NCI-H2107 treated with DMSO at 0.1 percent for 48 hours (cell line): ENCODE measurements at regions not wholly inside any gene's neighbourhood (a gene's known extent, or its start where the extent isn't known, plus 50 kb on each side); places are given as distances from the start of the nearest gene placed in this dataset.

Experiments
- DNase-seq: peaks from one replicate; lab custom pipeline; 2025; ENCODE audit not compliant: unreplicated experiment; lab: John Stamatoyannopoulos, UW

GRCh38 chr11:19377881-19378280 lies 137.1 kb upstream of the E2F8 start:
- DNase-seq = no peak

DNA sequence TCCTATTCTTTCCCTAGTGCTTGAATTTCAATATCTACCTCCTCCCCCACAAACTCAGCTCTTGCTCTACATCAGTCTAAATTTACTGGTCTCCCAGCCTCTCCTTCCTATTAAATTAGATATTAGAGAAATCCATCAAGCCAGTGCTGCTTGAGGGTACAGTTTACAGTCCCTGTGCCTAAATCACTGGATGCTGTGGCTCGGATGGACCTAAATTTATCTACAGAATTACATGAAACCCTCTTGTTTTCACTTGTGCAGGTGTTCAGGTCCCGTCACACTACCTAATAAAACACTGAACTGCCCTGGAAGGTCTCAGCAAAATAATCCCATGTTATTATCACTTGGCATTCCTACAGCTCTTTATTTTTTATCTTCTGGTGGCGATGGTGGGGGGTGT lies 134.7 kb upstream of the E2F8 start:
- DNase-seq = no peak

DNA sequence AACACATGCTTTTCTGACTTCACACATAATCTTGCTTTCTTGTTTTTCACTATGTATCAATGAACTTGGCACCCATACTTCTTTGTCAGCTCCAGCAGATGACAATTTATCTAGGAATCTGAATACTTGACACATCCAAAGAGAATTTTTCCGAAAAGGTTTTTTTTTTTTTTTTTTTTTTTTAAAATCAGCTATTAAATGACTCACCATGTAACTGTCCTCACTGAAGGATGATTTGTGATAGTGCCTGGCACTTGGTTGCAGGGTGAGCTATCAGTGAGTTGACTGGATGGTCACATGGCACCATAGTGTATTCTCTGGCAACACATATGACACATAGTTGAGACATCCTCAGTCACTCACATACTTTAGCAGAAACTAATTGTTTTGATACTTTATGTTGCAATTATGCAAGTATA lies 133.4 kb upstream of the E2F8 start:
- no peak for DNase-seq

GRCh38 chr11:19372381-19372780 lies 131.6 kb upstream of the E2F8 start:
- no peak for DNase-seq

DNA sequence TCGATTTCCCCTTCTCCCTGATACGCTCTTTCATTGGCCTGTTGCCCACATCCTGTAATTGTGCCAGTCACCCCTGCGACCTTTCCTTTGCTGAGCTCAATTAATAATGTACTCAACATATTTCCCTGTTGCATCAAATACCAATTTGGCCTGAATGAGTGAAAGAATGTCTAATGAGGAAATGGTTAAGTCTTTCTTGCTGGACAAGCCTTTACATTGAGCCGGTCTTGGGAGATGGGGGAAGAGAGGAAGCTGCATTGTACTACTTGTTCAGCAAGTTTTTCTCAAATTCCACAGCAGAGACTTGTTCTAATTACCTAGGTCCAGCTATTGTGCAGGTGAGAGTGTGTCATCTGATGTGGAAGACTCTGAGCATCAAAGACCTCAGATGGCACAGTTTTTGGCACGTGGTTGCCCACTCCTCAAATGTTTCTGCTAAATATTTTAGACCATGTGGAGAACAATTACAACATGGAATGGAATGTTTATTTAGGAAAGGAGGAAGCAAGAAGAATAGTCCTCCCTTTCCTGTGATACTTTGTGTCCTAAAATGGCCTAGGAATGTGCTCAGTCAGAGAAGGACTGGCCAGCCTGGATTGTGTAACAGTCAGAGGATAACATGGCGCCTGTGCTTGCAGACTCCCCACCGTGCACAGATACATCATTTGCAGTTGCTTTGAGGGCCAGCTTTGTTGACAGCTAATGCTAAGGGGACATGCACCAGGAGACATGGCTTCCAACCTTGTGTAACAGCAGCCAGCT lies 129.5 kb upstream of the E2F8 start:
- no peak for DNase-seq

GRCh38 chr11:19368726-19369375 lies 128.1 kb upstream of the E2F8 start:
- DNase-seq = no peak

DNA sequence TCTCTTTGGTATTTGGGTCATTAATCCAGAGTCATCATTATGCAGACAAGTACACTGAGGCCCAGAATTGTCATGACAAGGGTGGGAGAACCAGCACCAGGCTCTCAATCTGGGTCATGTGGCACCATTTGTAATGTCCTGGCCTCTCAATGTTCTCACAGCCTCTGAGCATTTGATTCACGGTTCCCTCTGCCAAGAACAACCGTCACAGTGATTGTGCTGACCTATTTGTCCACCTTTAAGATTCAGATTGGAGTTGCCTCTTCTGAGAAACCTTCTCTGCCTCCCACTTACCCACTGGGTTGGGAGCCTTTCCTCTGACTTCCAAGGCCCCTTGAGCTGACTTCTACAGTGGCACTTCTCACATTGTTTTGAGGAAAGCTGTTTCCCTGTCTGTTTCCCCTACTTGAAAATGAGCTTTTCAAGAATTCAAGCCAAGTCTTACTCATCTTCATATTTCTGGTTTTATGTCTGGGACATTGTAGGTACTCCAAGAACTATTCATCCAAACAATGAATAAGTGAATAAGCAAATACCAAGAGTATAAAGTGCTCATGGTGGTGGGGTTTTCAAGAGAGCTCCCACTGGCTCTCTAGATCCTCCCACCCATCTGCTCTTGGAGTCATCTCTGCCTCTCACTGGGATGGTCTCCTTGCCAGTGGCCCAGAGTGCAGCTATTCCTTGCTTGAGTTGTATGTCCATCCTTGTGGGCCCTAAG lies 126.4 kb upstream of the E2F8 start:
- no peak for DNase-seq

- DNase-seq = no peak
These were observed 125.1 kb upstream of the E2F8 start for GRCh38 chr11:19365743-19366410.

DNA sequence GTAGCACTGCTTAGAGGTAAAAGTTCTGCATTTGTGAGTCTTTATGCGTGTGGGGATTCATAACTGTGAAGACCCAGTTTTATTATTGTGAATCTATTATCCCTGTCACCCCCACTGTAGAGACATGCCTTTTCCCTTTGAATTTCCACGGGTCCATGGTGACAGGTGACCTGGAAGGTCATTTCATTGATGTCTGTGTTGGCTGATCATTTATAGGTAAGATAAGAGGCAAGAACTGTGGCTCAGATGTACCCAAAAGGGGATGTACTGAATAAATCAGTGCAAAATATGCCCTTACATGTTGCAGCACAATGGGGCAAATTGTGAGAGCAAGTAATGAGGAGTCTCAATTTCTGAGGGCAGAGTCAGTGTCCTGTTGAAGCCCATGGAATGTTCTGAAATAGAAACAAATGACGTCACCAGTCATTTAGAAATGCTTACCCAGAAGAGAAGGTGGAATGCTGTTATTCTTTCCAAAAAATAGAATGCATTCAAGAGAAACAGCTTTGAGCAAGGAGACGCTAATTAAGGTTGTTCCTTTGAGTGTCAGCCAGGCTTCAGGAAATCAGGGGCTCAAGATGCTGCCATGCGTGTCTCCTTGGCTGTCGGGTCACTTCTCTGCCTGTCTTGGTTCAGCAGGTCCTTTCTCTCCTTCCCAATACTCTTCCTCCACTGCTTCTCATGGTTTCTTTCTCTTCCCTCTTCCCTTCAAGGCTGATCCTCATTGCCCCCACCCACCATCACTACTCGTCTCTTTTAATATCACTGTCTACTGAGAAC lies 118.7 kb upstream of the E2F8 start:
- no peak for DNase-seq

DNA sequence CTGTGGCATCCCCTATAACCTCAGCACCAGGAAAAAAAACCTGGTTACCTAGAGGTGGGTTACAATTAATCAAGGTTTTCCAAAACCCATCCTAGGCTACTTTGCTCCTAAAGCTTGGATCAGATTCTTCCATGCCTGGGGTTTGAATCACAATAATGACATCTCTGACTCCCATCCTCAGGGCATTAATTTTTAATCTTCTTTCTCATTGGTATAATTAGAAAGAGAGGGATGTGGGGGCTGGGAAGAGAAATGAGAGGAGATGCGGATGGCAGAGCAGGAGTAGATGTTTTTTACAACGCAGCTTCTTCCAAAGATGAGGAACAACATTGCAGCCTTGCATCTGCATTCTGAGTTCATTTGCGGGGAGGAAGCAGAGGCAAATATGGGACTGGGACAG lies 117.2 kb upstream of the E2F8 start:
- DNase-seq = no peak

DNA sequence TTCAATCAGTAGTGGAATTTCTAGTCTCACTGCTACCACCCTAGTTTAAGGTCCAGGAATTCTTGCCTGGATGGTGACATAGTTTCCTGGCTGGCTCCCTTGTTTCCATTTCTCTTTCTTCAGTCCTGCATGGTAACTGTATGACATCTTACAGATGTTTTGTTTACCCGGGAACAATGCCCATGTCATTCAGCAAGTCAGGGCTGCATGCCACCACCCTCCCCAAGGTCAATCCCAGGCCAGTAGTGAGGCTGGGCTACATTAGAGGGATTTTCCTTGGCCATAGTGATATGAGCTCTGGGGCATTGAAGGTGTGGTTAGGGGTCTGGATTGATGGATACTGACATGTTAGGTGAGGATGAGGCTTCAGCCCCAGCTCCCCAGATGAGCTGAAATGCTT lies 114.9 kb upstream of the E2F8 start:
- no peak for DNase-seq

DNA sequence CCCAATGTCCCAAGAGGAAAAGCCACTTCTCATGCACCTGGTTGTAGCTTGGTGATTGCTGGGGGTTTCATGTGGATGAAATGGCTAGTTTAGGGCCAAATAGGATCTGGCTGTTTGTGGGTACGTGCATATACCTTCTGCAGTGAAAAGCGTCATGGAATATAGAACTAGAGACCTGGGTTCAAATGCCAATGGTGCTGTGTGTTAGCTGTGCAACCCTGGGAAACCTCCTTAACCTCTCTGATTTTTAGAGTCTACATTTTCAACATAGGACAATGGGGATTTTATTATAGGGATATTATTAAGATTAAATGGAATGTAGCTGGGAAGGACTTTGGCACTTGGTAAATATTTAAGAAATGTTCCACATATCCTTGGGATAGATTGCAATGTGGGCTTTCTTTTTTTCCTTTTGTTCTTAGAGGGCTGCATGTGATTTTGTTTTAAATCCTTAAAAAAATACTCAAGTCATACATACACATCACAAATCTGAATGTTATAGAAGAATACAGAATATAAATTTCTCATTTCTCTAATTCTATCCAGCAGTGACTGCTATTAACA lies 112.6 kb upstream of the E2F8 start:
- DNase-seq = no peak

GRCh38 chr11:19352771-19353160 lies 112.0 kb upstream of the E2F8 start:
- peak; percentile 24 for DNase-seq

DNA sequence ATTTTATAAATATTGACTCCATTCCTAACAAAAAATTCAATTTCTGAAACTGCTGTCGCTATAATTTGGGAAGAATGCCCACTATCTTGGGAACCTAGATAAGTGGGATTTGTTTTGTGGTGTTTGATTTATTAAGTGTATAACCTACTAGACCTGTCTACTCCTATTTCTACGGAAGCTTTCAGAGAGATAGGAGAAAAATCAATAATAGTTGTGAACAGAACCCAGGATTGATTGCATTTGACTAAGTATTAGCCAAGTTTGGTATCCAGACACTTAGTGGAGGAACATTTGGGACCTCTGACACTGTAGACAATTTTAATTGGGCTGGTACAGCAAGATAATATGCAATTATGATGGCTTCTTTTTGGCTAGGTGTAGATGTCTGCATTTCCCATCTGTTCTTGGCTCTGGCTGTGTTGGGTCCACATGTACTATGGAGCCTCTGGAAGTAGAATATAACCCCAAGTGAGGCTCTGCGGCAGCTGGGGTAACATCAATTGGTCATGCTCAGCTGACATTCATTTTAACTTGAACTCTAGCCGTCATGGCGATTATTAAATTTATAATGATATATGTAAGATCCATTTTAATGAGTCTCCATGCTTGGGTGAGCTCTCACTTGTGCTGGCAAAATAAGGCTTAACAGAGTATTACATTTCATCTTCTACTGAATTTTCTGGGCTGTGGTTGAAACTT lies 111.5 kb upstream of the E2F8 start:
- DNase-seq = no peak

GRCh38 chr11:19351426-19351825 lies 110.7 kb upstream of the E2F8 start:
- DNase-seq = no peak

- DNase-seq = no peak
These were observed 109.4 kb upstream of the E2F8 start for GRCh38 chr11:19350160-19350559.

- DNase-seq = no peak
These were observed 108.7 kb upstream of the E2F8 start for GRCh38 chr11:19349340-19350025.

- no peak for DNase-seq
These were observed 107.2 kb upstream of the E2F8 start for GRCh38 chr11:19347911-19348310.
